B cell (primary cell): ENCODE measurements at regions not wholly inside any gene's neighbourhood (a gene's known extent, or its start where the extent isn't known, plus 50 kb on each side); places are given as distances from the start of the nearest gene placed in this dataset.

Experiments
- ATAC-seq: fragments of 200-7000 bp; cut with Tn5 transposase; one replicate; pipeline ENCODE4 v1.10.0; 2021; ENCODE audit warnings: low read depth, mild to moderate bottlenecking, moderate number of reproducible peaks, moderate library complexity
- CTCF ChIA-PET: fragments of 350-600 bp; sonication (Branson Sonifier 250); formaldehyde crosslinking; loops from one replicate; lab custom pipeline; 2021; ENCODE audit warnings: antibody characterized with exemption, inconsistent platforms; lab: Charles Lee
- POLR2A ChIA-PET: fragments of 350-600 bp; sonication (Branson Sonifier 250); formaldehyde crosslinking; loops from one replicate; lab custom pipeline; 2021; ENCODE audit warnings: antibody characterized with exemption; lab: Charles Lee
- DNase-seq: peaks from one replicate; pipeline ENCODE4 v3.0.0; 2013
- H2AFZ ChIP-seq: 2 replicates; pipeline ENCODE4 v1.6.1; 2012; ENCODE audit warnings: mild to moderate bottlenecking, low read depth, low read length; ENCODE audit not compliant: insufficient read depth, poor library complexity, severe bottlenecking
- H3K27ac ChIP-seq, 2 donors: 1 replicate in 1 of 2; 2 replicates in 1 of 2; pipeline ENCODE4 v1.5.1; 2012 to 2013; ENCODE audit warnings: low read length in 2 of 2, mild to moderate bottlenecking in 2 of 2, moderate library complexity in 1 of 2
- H3K27me3 ChIP-seq, 4 experiments: fragments of 200-600 bp in 1 of 4; sonication (generic) in 1 of 4; replicated peaks in 1 of 4; 1 replicate in 2 of 4; 2 replicates in 2 of 4; pipeline versions ENCODE4 v1.6.1 to v1.7.0; 2013 to 2016; ENCODE audit warnings: low read length in 3 of 4, mild to moderate bottlenecking in 2 of 4, mixed read lengths in 1 of 4, moderate library complexity in 1 of 4; ENCODE audit not compliant: insufficient read depth in 4 of 4, control insufficient read depth in 3 of 4; ENCODE audit errors: control extremely low read depth in 1 of 4
- H3K36me3 ChIP-seq, 2 experiments: replicated peaks in 1 of 2; 1 replicate in 1 of 2; 2 replicates in 1 of 2; pipeline versions ENCODE4 v1.6.1 to v1.7.1; 2013; ENCODE audit warnings: low read length in 1 of 2; ENCODE audit not compliant: insufficient read depth in 2 of 2, control insufficient read depth in 1 of 2; ENCODE audit errors: control extremely low read depth in 1 of 2, extremely low read depth in 1 of 2
- H3K4me1 ChIP-seq, 2 donors: fragments of 200-600 bp in 1 of 2; sonication (generic) in 1 of 2; 1 replicate in 1 of 2; 2 replicates in 1 of 2; pipeline versions ENCODE4 v1.5.1 to v1.6.1; 2013 to 2017; ENCODE audit warnings: low read length in 2 of 2; ENCODE audit not compliant: control insufficient read depth in 2 of 2, insufficient read depth in 2 of 2
- H3K4me2 ChIP-seq: replicated peaks from 2 replicates; pipeline ENCODE3; 2012; ENCODE audit warnings: mild to moderate bottlenecking, low read depth, low read length; ENCODE audit not compliant: poor library complexity, severe bottlenecking
- H3K4me3 ChIP-seq, 5 experiments: fragments of 200-600 bp in 1 of 5; sonication (generic) in 1 of 5; 1 replicate in 3 of 5; 2 replicates in 2 of 5; pipeline versions ENCODE4 v1.5.1 to v1.7.0; 2011 to 2016; ENCODE audit warnings: low read length in 4 of 5, mild to moderate bottlenecking in 4 of 5, low read depth in 2 of 5, control low read depth in 1 of 5, moderate library complexity in 1 of 5; ENCODE audit not compliant: insufficient read depth in 1 of 5; ENCODE audit errors: control extremely low read depth in 1 of 5, extremely low read depth in 1 of 5
- H3K79me2 ChIP-seq: fragments of 200-600 bp; sonication (generic); one replicate; pipeline ENCODE4 v1.6.0; 2016; ENCODE audit warnings: low read length; ENCODE audit not compliant: control insufficient read depth, insufficient read depth
- H3K9ac ChIP-seq: fragments of 200-600 bp; sonication (generic); 2 replicates; pipeline ENCODE4 v1.6.1; 2017; ENCODE audit warnings: mild to moderate bottlenecking, low read length, moderate library complexity
- H3K9me3 ChIP-seq, 3 donors: one replicate each; pipeline versions ENCODE4 v1.6.1 to v1.7.1; 2013; ENCODE audit warnings: low read length in 2 of 3; ENCODE audit not compliant: control insufficient read depth in 2 of 3, insufficient read depth in 1 of 3; ENCODE audit errors: control extremely low read depth in 1 of 3
- H4K20me1 ChIP-seq: 2 replicates; pipeline ENCODE4 v1.6.0; 2012; ENCODE audit warnings: mild to moderate bottlenecking, low read length; ENCODE audit not compliant: insufficient read depth, control insufficient read depth, poor library complexity, severe bottlenecking
- H3K27ac Mint-ChIP-seq: one replicate; pipeline ENCODE4 v1.8.0; 2021; ENCODE audit warnings: mixed read lengths
- H3K27me3 Mint-ChIP-seq: one replicate; pipeline ENCODE4 v1.8.0; 2021; ENCODE audit warnings: mixed read lengths
- H3K4me1 Mint-ChIP-seq: one replicate; pipeline ENCODE4 v1.8.0; 2021; ENCODE audit warnings: mixed read lengths
- H3K4me3 Mint-ChIP-seq: one replicate; pipeline ENCODE4 v1.8.0; 2021; ENCODE audit warnings: mixed read lengths
- H3K9me3 Mint-ChIP-seq: one replicate; pipeline ENCODE4 v1.8.0; 2022; ENCODE audit warnings: mixed read lengths; ENCODE audit not compliant: insufficient read depth
- EZH2 ChIP-seq: IDR thresholded peaks from 2 replicates; pipeline ENCODE4 v1.6.1; 2012; ENCODE audit warnings: borderline replicate concordance, low read depth, mild to moderate bottlenecking, moderate library complexity, low read length; ENCODE audit not compliant: insufficient read depth, poor library complexity, severe bottlenecking
- WGBS: methylation state at CpG from one replicate; pipeline ENCODE4 v1.1.5; 2013; ENCODE audit warnings: missing lambda C conversion rate; ENCODE audit not compliant: insufficient coverage; 5-methylcytosine and 5-hydroxymethylcytosine counted together
- intact Hi-C: fragments of 100-400 bp; cut with micrococcal nuclease; formaldehyde crosslinking; loops from one replicate; pipeline ENCODE4 v1.10.0; 2022
- TF ChIP-seq, protein P1 (sequence below): fragments of 200-600 bp; IDR thresholded peaks from one replicate; pipeline ENCODE4 v1.8.0; 2022; ENCODE audit warnings: antibody characterized with exemption, mild to moderate bottlenecking

DNA sequence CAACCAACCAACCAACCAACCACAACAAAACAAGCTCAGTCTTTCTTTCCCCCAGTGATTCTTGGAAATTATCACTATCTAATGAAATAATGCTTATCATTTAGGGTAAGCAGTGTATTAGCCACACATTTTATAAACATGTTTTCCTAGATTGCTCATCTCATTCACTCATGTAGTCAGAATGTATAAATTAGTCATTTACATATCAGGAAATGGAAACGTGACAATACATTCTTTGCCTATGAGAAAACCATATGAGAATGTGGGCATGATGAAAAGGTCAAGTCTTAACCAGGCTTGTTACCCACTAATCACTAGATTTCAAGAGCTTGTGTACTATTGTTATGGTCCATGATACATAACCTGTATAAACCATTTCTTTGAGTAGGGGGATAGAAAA, 1583.4 kb upstream of the PIK3C3 start:
- Histone ChIP-seq H3K79me2 (no peaks in the 10 kb centered on the region), H3K27ac (no peak overlapping the region), H3K27me3 (no peaks in the 10 kb centered on the region), H3K4me3 (no peak overlapping the region), H3K4me1 (no peaks in the 10 kb centered on the region), H2AFZ (no peak overlapping the region), H3K9me3 (peaks cover 0 to under 1% (median 0%) of the 10 kb centered on the region in 3 donors), H3K9ac (no peak overlapping the region), H4K20me1 (no peaks in the 10 kb centered on the region), H3K4me2 (no peak overlapping the region), H3K36me3 (no peaks in the 10 kb centered on the region)
- no peak for DNase-seq
- POLR2A ChIA-PET: no interaction called here
- H3K27ac Mint-ChIP-seq: no peak overlapping the region
- TF ChIP-seq EZH2: no peak
- TF ChIP-seq, protein P1, sequence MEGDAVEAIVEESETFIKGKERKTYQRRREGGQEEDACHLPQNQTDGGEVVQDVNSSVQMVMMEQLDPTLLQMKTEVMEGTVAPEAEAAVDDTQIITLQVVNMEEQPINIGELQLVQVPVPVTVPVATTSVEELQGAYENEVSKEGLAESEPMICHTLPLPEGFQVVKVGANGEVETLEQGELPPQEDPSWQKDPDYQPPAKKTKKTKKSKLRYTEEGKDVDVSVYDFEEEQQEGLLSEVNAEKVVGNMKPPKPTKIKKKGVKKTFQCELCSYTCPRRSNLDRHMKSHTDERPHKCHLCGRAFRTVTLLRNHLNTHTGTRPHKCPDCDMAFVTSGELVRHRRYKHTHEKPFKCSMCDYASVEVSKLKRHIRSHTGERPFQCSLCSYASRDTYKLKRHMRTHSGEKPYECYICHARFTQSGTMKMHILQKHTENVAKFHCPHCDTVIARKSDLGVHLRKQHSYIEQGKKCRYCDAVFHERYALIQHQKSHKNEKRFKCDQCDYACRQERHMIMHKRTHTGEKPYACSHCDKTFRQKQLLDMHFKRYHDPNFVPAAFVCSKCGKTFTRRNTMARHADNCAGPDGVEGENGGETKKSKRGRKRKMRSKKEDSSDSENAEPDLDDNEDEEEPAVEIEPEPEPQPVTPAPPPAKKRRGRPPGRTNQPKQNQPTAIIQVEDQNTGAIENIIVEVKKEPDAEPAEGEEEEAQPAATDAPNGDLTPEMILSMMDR: no peak
- H3K9me3 Mint-ChIP-seq: peaks cover 7% of the 10 kb centered on the region
- H3K4me1 Mint-ChIP-seq: no peaks in the 10 kb centered on the region
- H3K4me3 Mint-ChIP-seq: no peak overlapping the region
- CTCF ChIA-PET: no interaction called here
- intact Hi-C loops: no loop called here
- ATAC-seq: no peak
- H3K27me3 Mint-ChIP-seq: no peaks in the 10 kb centered on the region
- no CpG with 5 or more reads among the region's 1 CpG for WGBS

DNA sequence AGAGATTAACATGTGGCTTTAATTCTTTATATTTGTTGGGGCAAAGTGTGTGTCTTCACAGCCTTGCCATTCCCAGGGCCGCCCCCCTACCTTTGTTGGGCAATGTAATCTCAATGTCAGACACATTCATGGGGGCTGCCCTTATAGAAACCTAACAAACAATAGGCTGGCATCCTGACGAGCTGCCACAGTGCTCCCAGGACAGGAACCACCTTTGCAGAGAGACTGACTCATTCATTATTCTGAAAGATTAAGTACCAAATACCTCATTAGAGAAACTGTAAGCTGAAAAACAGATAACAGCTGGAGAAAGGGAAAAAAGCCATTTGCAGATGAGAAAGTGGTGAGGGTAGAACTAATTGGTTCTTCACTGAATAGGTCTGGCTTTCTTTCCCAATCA, 1587.5 kb upstream of the PIK3C3 start:
- Mint-ChIP-seq H3K27me3 (no peaks in the 10 kb centered on the region), H3K9me3 (peaks cover 7% of the 10 kb centered on the region), H3K4me3 (no peak overlapping the region), H3K4me1 (no peaks in the 10 kb centered on the region), H3K27ac (no peak overlapping the region)
- intact Hi-C loops: no loop called here
- ChIA-PET CTCF (no interaction called here), POLR2A (no interaction called here)
- Histone ChIP-seq H3K27me3 (no peaks in the 10 kb centered on the region), H4K20me1 (no peaks in the 10 kb centered on the region), H3K4me3 (no peak overlapping the region), H3K27ac (no peak overlapping the region), H2AFZ (no peak overlapping the region), H3K4me2 (no peak overlapping the region), H3K79me2 (no peaks in the 10 kb centered on the region), H3K9me3 (peaks cover 0 to 1% (median 0%) of the 10 kb centered on the region in 3 donors), H3K4me1 (no peaks in the 10 kb centered on the region), H3K36me3 (no peaks in the 10 kb centered on the region), H3K9ac (no peak overlapping the region)
- WGBS: 0% methylated on average over 1 of the region's 2 CpGs
- ATAC-seq: no peak
- TF ChIP-seq, protein P1: no peak
- TF ChIP-seq EZH2: no peak
- DNase-seq: no peak
